ENCODE measurements at regions not wholly inside any gene's neighbourhood (a gene's known extent, or its start where the extent isn't known, plus 50 kb on each side); places are given as distances from the start of the nearest gene placed in this dataset.

DNA sequence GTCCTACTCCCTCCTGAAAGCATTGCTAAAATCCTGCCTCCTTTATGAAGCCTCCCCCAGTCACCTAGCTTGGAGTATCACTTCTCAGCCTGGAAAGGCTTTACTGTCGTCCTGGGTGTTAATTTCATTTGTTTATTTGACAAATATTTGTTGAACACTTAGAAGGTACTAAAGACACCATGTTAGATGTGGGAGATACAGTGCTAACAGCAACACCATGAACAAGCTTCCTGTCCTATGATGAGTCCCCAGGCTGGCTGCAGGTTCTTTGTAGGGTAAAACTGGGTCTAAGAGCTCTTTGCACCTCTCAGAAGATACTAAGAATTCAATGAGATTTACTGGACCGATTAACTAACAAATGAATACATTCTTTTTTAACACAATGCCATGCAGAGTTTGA lies 109.2 kb upstream of the TMEM170B start:
- DNase-seq (ENCODE audit: low spot score) = no peak
- H3K4me3 Mint-ChIP-seq = no peak overlapping the region
- peak overlapping the region; percentile 57 for H3K27ac Mint-ChIP-seq
- no peaks in the 10 kb centered on the region for H3K36me3 Mint-ChIP-seq
- CTCF ChIA-PET = no interaction called here
- H3K4me1 Mint-ChIP-seq = peaks cover 43% of the 10 kb centered on the region
- no peaks in the 10 kb centered on the region for H3K27me3 Mint-ChIP-seq (ENCODE audit: low read depth)
- POLR2A ChIA-PET = no interaction called here
- H3K9me3 Mint-ChIP-seq = no peaks in the 10 kb centered on the region
- no peak for ATAC-seq
- TF ChIP-seq PRRX2 (CRISPR knock-in tag; IDR thresholded peaks at IDR 0.05) (no peak), IRF2 (CRISPR knock-in tag; IDR thresholded peaks at IDR 0.05; ENCODE audit: borderline replicate concordance, low read depth) (no peak), ZNF219 (CRISPR knock-in tag; IDR thresholded peaks at IDR 0.05; ENCODE audit: borderline replicate concordance) (no peak)

DNA sequence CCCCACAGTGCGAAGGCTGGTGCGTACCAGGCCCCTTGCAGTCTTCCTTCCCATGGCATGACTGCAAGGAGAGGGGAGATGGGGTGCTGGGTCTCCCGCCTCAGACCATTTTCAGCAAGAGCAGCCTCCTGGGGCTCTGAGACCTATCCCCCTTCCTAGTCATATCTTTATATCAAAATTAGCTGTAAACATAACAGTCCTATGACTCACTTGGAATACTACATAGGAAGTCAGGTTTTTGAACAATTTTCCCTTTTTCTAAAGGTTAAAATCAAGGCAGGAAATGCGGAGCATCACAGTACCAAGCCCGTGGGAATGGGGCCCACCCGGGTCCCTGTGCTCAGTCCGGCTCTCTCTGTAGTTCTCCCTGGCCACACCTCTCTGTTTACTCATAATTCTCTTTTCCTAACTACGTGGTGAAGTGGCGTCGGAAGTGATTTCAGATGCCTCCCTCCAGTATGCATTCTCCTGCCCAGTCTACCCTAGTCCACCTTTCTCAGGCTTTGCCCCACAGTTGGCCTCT lies 109.8 kb upstream of the TMEM170B start:
- no peaks in the 10 kb centered on the region for H3K27me3 Mint-ChIP-seq (ENCODE audit: low read depth)
- CTCF ChIA-PET = no interaction called here
- H3K36me3 Mint-ChIP-seq = no peaks in the 10 kb centered on the region
- TF ChIP-seq ZNF671 (CRISPR knock-in tag; IDR thresholded peaks at IDR 0.05) = no peak
- TF ChIP-seq GRHL2 (CRISPR knock-in tag; IDR thresholded peaks at IDR 0.05; ENCODE audit: insufficient replicate concordance, severe bottlenecking) = no peak
- TF ChIP-seq ELF4 (CRISPR knock-in tag; IDR thresholded peaks at IDR 0.05; ENCODE audit: low read depth) = no peak
- TF ChIP-seq FOXJ3 (CRISPR knock-in tag; IDR thresholded peaks at IDR 0.05; ENCODE audit: borderline replicate concordance) = no peak
- TF ChIP-seq, protein P1, sequence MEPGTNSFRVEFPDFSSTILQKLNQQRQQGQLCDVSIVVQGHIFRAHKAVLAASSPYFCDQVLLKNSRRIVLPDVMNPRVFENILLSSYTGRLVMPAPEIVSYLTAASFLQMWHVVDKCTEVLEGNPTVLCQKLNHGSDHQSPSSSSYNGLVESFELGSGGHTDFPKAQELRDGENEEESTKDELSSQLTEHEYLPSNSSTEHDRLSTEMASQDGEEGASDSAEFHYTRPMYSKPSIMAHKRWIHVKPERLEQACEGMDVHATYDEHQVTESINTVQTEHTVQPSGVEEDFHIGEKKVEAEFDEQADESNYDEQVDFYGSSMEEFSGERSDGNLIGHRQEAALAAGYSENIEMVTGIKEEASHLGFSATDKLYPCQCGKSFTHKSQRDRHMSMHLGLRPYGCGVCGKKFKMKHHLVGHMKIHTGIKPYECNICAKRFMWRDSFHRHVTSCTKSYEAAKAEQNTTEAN (CRISPR knock-in tag; IDR thresholded peaks at IDR 0.05) = no peak
- TF ChIP-seq, protein P2, sequence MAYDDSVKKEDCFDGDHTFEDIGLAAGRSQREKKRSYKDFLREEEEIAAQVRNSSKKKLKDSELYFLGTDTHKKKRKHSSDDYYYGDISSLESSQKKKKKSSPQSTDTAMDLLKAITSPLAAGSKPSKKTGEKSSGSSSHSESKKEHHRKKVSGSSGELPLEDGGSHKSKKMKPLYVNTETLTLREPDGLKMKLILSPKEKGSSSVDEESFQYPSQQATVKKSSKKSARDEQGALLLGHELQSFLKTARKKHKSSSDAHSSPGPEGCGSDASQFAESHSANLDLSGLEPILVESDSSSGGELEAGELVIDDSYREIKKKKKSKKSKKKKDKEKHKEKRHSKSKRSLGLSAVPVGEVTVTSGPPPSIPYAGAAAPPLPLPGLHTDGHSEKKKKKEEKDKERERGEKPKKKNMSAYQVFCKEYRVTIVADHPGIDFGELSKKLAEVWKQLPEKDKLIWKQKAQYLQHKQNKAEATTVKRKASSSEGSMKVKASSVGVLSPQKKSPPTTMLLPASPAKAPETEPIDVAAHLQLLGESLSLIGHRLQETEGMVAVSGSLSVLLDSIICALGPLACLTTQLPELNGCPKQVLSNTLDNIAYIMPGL (CRISPR knock-in tag; IDR thresholded peaks at IDR 0.05) = no peak
- TF ChIP-seq ZNF263 (CRISPR knock-in tag; IDR thresholded peaks at IDR 0.05; ENCODE audit: low read depth) = no peak
- no peak for TF ChIP-seq JUN (CRISPR knock-in tag; IDR thresholded peaks at IDR 0.05)
- no peak for TF ChIP-seq ZNF138 (CRISPR knock-in tag; conservative IDR thresholded peaks at IDR 0.05)
- no peak for TF ChIP-seq ZNF317 (CRISPR knock-in tag; IDR thresholded peaks at IDR 0.05; ENCODE audit: borderline replicate concordance, low read depth)
- no peak for TF ChIP-seq NFATC4 (CRISPR knock-in tag; IDR thresholded peaks at IDR 0.05)
- TF ChIP-seq, protein P3, sequence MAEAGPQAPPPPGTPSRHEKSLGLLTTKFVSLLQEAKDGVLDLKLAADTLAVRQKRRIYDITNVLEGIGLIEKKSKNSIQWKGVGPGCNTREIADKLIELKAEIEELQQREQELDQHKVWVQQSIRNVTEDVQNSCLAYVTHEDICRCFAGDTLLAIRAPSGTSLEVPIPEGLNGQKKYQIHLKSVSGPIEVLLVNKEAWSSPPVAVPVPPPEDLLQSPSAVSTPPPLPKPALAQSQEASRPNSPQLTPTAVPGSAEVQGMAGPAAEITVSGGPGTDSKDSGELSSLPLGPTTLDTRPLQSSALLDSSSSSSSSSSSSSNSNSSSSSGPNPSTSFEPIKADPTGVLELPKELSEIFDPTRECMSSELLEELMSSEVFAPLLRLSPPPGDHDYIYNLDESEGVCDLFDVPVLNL (CRISPR knock-in tag; IDR thresholded peaks at IDR 0.05; ENCODE audit: borderline replicate concordance, low read depth) = no peak
- TF ChIP-seq, protein P4, sequence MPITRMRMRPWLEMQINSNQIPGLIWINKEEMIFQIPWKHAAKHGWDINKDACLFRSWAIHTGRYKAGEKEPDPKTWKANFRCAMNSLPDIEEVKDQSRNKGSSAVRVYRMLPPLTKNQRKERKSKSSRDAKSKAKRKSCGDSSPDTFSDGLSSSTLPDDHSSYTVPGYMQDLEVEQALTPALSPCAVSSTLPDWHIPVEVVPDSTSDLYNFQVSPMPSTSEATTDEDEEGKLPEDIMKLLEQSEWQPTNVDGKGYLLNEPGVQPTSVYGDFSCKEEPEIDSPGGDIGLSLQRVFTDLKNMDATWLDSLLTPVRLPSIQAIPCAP (CRISPR knock-in tag; IDR thresholded peaks at IDR 0.05) = no peak
- TF ChIP-seq, protein P5, sequence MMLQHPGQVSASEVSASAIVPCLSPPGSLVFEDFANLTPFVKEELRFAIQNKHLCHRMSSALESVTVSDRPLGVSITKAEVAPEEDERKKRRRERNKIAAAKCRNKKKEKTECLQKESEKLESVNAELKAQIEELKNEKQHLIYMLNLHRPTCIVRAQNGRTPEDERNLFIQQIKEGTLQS (CRISPR knock-in tag; conservative IDR thresholded peaks at IDR 0.05) = no peak
- TF ChIP-seq, protein P6, sequence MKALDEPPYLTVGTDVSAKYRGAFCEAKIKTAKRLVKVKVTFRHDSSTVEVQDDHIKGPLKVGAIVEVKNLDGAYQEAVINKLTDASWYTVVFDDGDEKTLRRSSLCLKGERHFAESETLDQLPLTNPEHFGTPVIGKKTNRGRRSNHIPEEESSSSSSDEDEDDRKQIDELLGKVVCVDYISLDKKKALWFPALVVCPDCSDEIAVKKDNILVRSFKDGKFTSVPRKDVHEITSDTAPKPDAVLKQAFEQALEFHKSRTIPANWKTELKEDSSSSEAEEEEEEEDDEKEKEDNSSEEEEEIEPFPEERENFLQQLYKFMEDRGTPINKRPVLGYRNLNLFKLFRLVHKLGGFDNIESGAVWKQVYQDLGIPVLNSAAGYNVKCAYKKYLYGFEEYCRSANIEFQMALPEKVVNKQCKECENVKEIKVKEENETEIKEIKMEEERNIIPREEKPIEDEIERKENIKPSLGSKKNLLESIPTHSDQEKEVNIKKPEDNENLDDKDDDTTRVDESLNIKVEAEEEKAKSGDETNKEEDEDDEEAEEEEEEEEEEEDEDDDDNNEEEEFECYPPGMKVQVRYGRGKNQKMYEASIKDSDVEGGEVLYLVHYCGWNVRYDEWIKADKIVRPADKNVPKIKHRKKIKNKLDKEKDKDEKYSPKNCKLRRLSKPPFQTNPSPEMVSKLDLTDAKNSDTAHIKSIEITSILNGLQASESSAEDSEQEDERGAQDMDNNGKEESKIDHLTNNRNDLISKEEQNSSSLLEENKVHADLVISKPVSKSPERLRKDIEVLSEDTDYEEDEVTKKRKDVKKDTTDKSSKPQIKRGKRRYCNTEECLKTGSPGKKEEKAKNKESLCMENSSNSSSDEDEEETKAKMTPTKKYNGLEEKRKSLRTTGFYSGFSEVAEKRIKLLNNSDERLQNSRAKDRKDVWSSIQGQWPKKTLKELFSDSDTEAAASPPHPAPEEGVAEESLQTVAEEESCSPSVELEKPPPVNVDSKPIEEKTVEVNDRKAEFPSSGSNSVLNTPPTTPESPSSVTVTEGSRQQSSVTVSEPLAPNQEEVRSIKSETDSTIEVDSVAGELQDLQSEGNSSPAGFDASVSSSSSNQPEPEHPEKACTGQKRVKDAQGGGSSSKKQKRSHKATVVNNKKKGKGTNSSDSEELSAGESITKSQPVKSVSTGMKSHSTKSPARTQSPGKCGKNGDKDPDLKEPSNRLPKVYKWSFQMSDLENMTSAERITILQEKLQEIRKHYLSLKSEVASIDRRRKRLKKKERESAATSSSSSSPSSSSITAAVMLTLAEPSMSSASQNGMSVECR (CRISPR knock-in tag; IDR thresholded peaks at IDR 0.05; ENCODE audit: borderline replicate concordance) = no peak
- TF ChIP-seq EMX1 (CRISPR knock-in tag; IDR thresholded peaks at IDR 0.05) = no peak
- TF ChIP-seq, protein P7, sequence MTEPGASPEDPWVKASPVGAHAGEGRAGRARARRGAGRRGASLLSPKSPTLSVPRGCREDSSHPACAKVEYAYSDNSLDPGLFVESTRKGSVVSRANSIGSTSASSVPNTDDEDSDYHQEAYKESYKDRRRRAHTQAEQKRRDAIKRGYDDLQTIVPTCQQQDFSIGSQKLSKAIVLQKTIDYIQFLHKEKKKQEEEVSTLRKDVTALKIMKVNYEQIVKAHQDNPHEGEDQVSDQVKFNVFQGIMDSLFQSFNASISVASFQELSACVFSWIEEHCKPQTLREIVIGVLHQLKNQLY (CRISPR knock-in tag; IDR thresholded peaks at IDR 0.05) = no peak
- TF ChIP-seq RORB (CRISPR knock-in tag; IDR thresholded peaks at IDR 0.05) = no peak
- TF ChIP-seq, protein P8, sequence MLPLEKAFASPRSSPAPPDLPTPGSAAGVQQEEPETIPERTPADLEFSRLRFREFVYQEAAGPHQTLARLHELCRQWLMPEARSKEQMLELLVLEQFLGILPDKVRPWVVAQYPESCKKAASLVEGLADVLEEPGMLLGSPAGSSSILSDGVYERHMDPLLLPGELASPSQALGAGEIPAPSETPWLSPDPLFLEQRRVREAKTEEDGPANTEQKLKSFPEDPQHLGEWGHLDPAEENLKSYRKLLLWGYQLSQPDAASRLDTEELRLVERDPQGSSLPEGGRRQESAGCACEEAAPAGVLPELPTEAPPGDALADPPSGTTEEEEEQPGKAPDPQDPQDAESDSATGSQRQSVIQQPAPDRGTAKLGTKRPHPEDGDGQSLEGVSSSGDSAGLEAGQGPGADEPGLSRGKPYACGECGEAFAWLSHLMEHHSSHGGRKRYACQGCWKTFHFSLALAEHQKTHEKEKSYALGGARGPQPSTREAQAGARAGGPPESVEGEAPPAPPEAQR (CRISPR knock-in tag; IDR thresholded peaks at IDR 0.05) = no peak
- no peak for TF ChIP-seq SMAD4 (CRISPR knock-in tag; IDR thresholded peaks at IDR 0.05)
- peaks cover 43% of the 10 kb centered on the region for H3K4me1 Mint-ChIP-seq
- DNase-seq (ENCODE audit: low spot score) (no peak), ATAC-seq (no peak)
- no peaks in the 10 kb centered on the region for H3K9me3 Mint-ChIP-seq
- POLR2A ChIA-PET = no interaction called here
- H3K4me3 Mint-ChIP-seq = no peak overlapping the region
- H3K27ac Mint-ChIP-seq = peak overlapping the region; percentile 57; the same call in 1 of the 2 replicates

Data from WTC11 (cell line).